Trophoblast cell (in vitro differentiated cells and primary cell): ENCODE measurements at regions not wholly inside any gene's neighbourhood (a gene's known extent, or its start where the extent isn't known, plus 50 kb on each side); places are given as distances from the start of the nearest gene placed in this dataset.

Experiments
- DNase-seq, 2 donors: peaks; one replicate each; pipeline ENCODE4 v3.0.0-alpha.2; 2016
- H2AFZ ChIP-seq: 2 replicates; pipeline ENCODE4 v1.6.1; 2013; ENCODE audit warnings: low read length, moderate library complexity, mild to moderate bottlenecking; ENCODE audit not compliant: insufficient read depth, poor library complexity
- H2AK5ac ChIP-seq: 2 replicates; pipeline ENCODE4 v1.6.1; 2013; ENCODE audit warnings: mild to moderate bottlenecking, low read length
- H2BK120ac ChIP-seq: 2 replicates; pipeline ENCODE4 v1.6.1; 2013; ENCODE audit warnings: low read length, mild to moderate bottlenecking, moderate library complexity; ENCODE audit not compliant: insufficient read depth, poor library complexity
- H2BK12ac ChIP-seq: 2 replicates; pipeline ENCODE4 v1.6.1; 2013; ENCODE audit warnings: mild to moderate bottlenecking, low read length, moderate library complexity
- H2BK5ac ChIP-seq: 2 replicates; pipeline ENCODE4 v1.6.1; 2013; ENCODE audit warnings: low read length, low read depth, moderate library complexity, mild to moderate bottlenecking; ENCODE audit not compliant: poor library complexity
- H3K14ac ChIP-seq: 2 replicates; pipeline ENCODE4 v1.6.1; 2013; ENCODE audit warnings: mild to moderate bottlenecking, low read length
- H3K18ac ChIP-seq: 2 replicates; pipeline ENCODE4 v1.6.1; 2013; ENCODE audit warnings: mild to moderate bottlenecking, low read length
- H3K23ac ChIP-seq: 2 replicates; pipeline ENCODE4 v1.6.1; 2013; ENCODE audit warnings: low read length
- H3K27ac ChIP-seq: 2 replicates; pipeline ENCODE4 v1.5.1; 2013; ENCODE audit warnings: low read depth, mild to moderate bottlenecking, inconsistent platforms, low read length, moderate library complexity
- H3K27me3 ChIP-seq: 2 replicates; pipeline ENCODE4 v1.6.1; 2013; ENCODE audit warnings: inconsistent platforms, mild to moderate bottlenecking, low read length, moderate library complexity; ENCODE audit not compliant: insufficient read depth
- H3K36me3 ChIP-seq, 2 experiments: 1 replicate in 1 of 2; 2 replicates in 1 of 2; pipeline ENCODE4 v1.6.1; 2013; ENCODE audit warnings: low read length in 2 of 2, mild to moderate bottlenecking in 2 of 2, moderate library complexity in 1 of 2; ENCODE audit not compliant: insufficient read depth in 2 of 2, control insufficient read depth in 1 of 2
- H3K4ac ChIP-seq: 2 replicates; pipeline ENCODE4 v1.6.1; 2013; ENCODE audit warnings: low read depth, mild to moderate bottlenecking, low read length, moderate library complexity
- H3K4me1 ChIP-seq, 2 experiments: 1 replicate in 1 of 2; 2 replicates in 1 of 2; pipeline ENCODE4 v1.6.1; 2013; ENCODE audit warnings: low read length in 2 of 2, mild to moderate bottlenecking in 2 of 2, moderate library complexity in 1 of 2; ENCODE audit not compliant: insufficient read depth in 2 of 2, control insufficient read depth in 1 of 2
- H3K4me2 ChIP-seq: 2 replicates; pipeline ENCODE4 v1.6.1; 2013; ENCODE audit warnings: inconsistent platforms, mild to moderate bottlenecking, low read length, moderate library complexity
- H3K4me3 ChIP-seq: 2 replicates; pipeline ENCODE4 v1.5.1; 2013; ENCODE audit warnings: mild to moderate bottlenecking, low read depth, low read length, inconsistent platforms
- H3K79me1 ChIP-seq: one replicate; pipeline ENCODE4 v1.6.1; 2013; ENCODE audit warnings: low read length
- H3K79me2 ChIP-seq: 2 replicates; pipeline ENCODE4 v1.6.1; 2013; ENCODE audit warnings: low read length, mild to moderate bottlenecking; ENCODE audit not compliant: control insufficient read depth, insufficient read depth, poor library complexity
- H3K9ac ChIP-seq: 2 replicates; pipeline ENCODE4 v1.6.1; 2013; ENCODE audit warnings: mild to moderate bottlenecking, low read length
- H3K9me3 ChIP-seq: 2 replicates; pipeline ENCODE4 v1.6.1; 2013; ENCODE audit warnings: low read depth, mild to moderate bottlenecking, control low read depth, inconsistent platforms, low read length; ENCODE audit not compliant: insufficient read depth
- H4K12ac ChIP-seq: 2 replicates; pipeline ENCODE4 v1.6.1; 2013; ENCODE audit warnings: low read depth, mild to moderate bottlenecking, low read length, moderate library complexity
- H4K8ac ChIP-seq: 2 replicates; pipeline ENCODE4 v1.6.1; 2013; ENCODE audit warnings: low read depth, mild to moderate bottlenecking, low read length, moderate library complexity
- H4K91ac ChIP-seq: one replicate; pipeline ENCODE4 v1.6.1; 2013; ENCODE audit warnings: low read depth, mild to moderate bottlenecking, low read length, moderate library complexity
- WGBS: extraction: QIAGEN DNeasy Blood & Tissue Kit; methylation state at CpG from one replicate; pipeline ENCODE4 v1.1.7; 2013; ENCODE audit warnings: missing lambda C conversion rate; ENCODE audit not compliant: insufficient read length, insufficient coverage; ENCODE audit errors: extremely low coverage; 5-methylcytosine and 5-hydroxymethylcytosine counted together

GRCh38 chr11:96506041-96506440 lies 116.2 kb downstream of the JRKL start:
- no peaks in the 10 kb centered on the region for H3K4me1 ChIP-seq
- no peak overlapping the region for H3K4me3 ChIP-seq
- H3K36me3 ChIP-seq: no peaks in the 10 kb centered on the region
- H2BK5ac ChIP-seq: no peak overlapping the region
- H3K9ac ChIP-seq: no peak overlapping the region
- WGBS: no CpG with 5 or more reads among the region's 1 CpG
- H3K18ac ChIP-seq: no peak overlapping the region
- DNase-seq: no peak
- H3K9me3 ChIP-seq: no peaks in the 10 kb centered on the region
- no peak overlapping the region for H2AFZ ChIP-seq
- H2BK12ac ChIP-seq: no peak overlapping the region
- H3K23ac ChIP-seq: no peak overlapping the region
- no peak overlapping the region for H3K14ac ChIP-seq
- H3K4ac ChIP-seq: no peak overlapping the region
- no peak overlapping the region for H3K27ac ChIP-seq
- no peak overlapping the region for H4K91ac ChIP-seq
- no peak overlapping the region for H4K8ac ChIP-seq
- no peak overlapping the region for H3K4me2 ChIP-seq
- no peaks in the 10 kb centered on the region for H3K27me3 ChIP-seq
- no peaks in the 10 kb centered on the region for H3K79me2 ChIP-seq
- H3K79me1 ChIP-seq: no peaks in the 10 kb centered on the region
- no peak overlapping the region for H2AK5ac ChIP-seq
- H4K12ac ChIP-seq: no peak overlapping the region
- H2BK120ac ChIP-seq: no peak overlapping the region

- Histone ChIP-seq H3K36me3 (no peaks in the 10 kb centered on the region), H3K18ac (no peak overlapping the region)
- no CpG with 5 or more reads among the region's 8 CpGs for WGBS
Observed at GRCh38 chr11:96506953-96507354, 117.1 kb downstream of the JRKL start.

GRCh38 chr11:96508861-96509260 lies 119.0 kb downstream of the JRKL start:
- no CpG with 5 or more reads among the region's 2 CpGs for WGBS

More at GRCh38 chr11:96506953-96507354, 117.1 kb downstream of the JRKL start:
- H4K12ac ChIP-seq: no peak overlapping the region
- H3K4me2 ChIP-seq: no peak overlapping the region
- H3K4me3 ChIP-seq: no peak overlapping the region
- H3K4ac ChIP-seq: no peak overlapping the region
- H3K9ac ChIP-seq: no peak overlapping the region
- no peak overlapping the region for H2BK12ac ChIP-seq
- no peak overlapping the region for H3K23ac ChIP-seq
- no peaks in the 10 kb centered on the region for H3K79me1 ChIP-seq
- no peak overlapping the region for H4K91ac ChIP-seq
- H3K9me3 ChIP-seq: no peaks in the 10 kb centered on the region
- H4K8ac ChIP-seq: no peak overlapping the region
- no peak overlapping the region for H2AK5ac ChIP-seq
- no peak overlapping the region for H3K14ac ChIP-seq
- H3K27me3 ChIP-seq: no peaks in the 10 kb centered on the region
- H3K79me2 ChIP-seq: no peaks in the 10 kb centered on the region
- DNase-seq: no peak
- no peaks in the 10 kb centered on the region for H3K4me1 ChIP-seq
- no peak overlapping the region for H2AFZ ChIP-seq
- no peak overlapping the region for H2BK5ac ChIP-seq
- no peak overlapping the region for H2BK120ac ChIP-seq
- no peak overlapping the region for H3K27ac ChIP-seq

GRCh38 chr11:96520939-96521338 lies 131.1 kb downstream of the JRKL start:
- no peaks in the 10 kb centered on the region for H3K79me1 ChIP-seq
- no peak overlapping the region for H2AFZ ChIP-seq
- H3K27ac ChIP-seq: no peak overlapping the region
- no peaks in the 10 kb centered on the region for H3K79me2 ChIP-seq
- no peak overlapping the region for H3K4me3 ChIP-seq
- DNase-seq: no peak
- H2BK12ac ChIP-seq: no peak overlapping the region
- no peak overlapping the region for H2AK5ac ChIP-seq
- H3K9me3 ChIP-seq: peaks cover 2% of the 10 kb centered on the region
- H2BK120ac ChIP-seq: no peak overlapping the region
- H3K23ac ChIP-seq: no peak overlapping the region
- H4K12ac ChIP-seq: no peak overlapping the region
- H3K18ac ChIP-seq: no peak overlapping the region
- no peak overlapping the region for H3K14ac ChIP-seq
- H3K4ac ChIP-seq: no peak overlapping the region
- H3K27me3 ChIP-seq: no peaks in the 10 kb centered on the region
- H3K4me1 ChIP-seq: no peaks in the 10 kb centered on the region
- H4K91ac ChIP-seq: no peak overlapping the region
- no peak overlapping the region for H3K9ac ChIP-seq
- no peak overlapping the region for H3K4me2 ChIP-seq
- H2BK5ac ChIP-seq: no peak overlapping the region
- no peak overlapping the region for H4K8ac ChIP-seq
- no peaks in the 10 kb centered on the region for H3K36me3 ChIP-seq

More at GRCh38 chr11:96508861-96509260, 119.0 kb downstream of the JRKL start:
- Histone ChIP-seq H2AK5ac (no peak overlapping the region), H2BK5ac (no peak overlapping the region), H3K14ac (no peak overlapping the region), H2BK12ac (no peak overlapping the region), H3K27me3 (no peaks in the 10 kb centered on the region), H3K79me2 (no peaks in the 10 kb centered on the region), H3K4me3 (no peak overlapping the region), H3K27ac (no peak overlapping the region), H2AFZ (no peak overlapping the region), H3K9me3 (no peaks in the 10 kb centered on the region), H3K4ac (no peak overlapping the region), H3K23ac (no peak overlapping the region), H4K8ac (no peak overlapping the region), H4K91ac (no peak overlapping the region), H3K79me1 (no peaks in the 10 kb centered on the region), H4K12ac (no peak overlapping the region), H3K18ac (no peak overlapping the region), H3K4me2 (no peak overlapping the region), H3K36me3 (no peaks in the 10 kb centered on the region), H3K4me1 (no peaks in the 10 kb centered on the region), H2BK120ac (no peak overlapping the region), H3K9ac (no peak overlapping the region)
- DNase-seq: no peak
